Prostate gland (tissue), 2 donors: ENCODE measurements at regions not wholly inside any gene's neighbourhood (a gene's known extent, or its start where the extent isn't known, plus 50 kb on each side); places are given as distances from the start of the nearest gene placed in this dataset.

Experiments used
- CTCF ChIP-seq, 4 experiments: fragments of 200-600 bp in 2 of 4; fragments of 450-650 bp in 2 of 4; sonication (generic) in 2 of 4; IDR thresholded peaks; 1 replicate in 3 of 4; 2 replicates in 1 of 4; pipeline ENCODE4 v1.5.1; 2016 to 2019; ENCODE audit warnings: antibody characterized with exemption in 4 of 4, mild to moderate bottlenecking in 2 of 4, moderate library complexity in 2 of 4
- POLR2A ChIP-seq: fragments of 450-650 bp; IDR thresholded peaks from one replicate; pipeline ENCODE4 v1.6.1; 2016; ENCODE audit warnings: antibody characterized with exemption, mild to moderate bottlenecking

- no peak for TF ChIP-seq CTCF (IDR thresholded peaks at IDR 0.05)
- TF ChIP-seq POLR2A: no peak
These were observed 81.1 kb upstream of the MBL2 start for GRCh38 chr10:52853704-52854103.
